ENCODE measurements at regions not wholly inside any gene's neighbourhood (a gene's known extent, or its start where the extent isn't known, plus 50 kb on each side); places are given as distances from the start of the nearest gene placed in this dataset.

DNA sequence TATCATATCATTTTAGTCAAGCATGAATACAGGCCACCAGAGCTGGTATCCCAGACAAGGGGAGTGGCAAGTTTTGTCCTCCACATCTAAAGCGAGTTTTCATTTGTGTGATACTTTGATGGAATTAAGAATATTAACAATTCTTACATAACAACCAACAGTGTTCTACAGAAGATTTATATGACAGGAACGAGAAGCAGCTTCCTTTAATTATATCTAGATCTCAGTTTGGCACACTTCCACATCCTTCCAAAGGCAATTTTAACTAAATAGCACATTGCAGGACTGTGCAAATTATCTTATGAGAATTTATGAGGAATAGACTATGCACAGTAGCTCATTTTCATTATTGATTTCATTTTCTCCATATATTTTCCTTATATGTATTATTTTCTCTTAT is 121.2 kb upstream of the GUCY1A1 start:
- intact Hi-C loops (cut with DNase I; ENCODE audit: low total_unique reads): no loop called here
- H3K27me3 ChIP-seq: no peaks in the 10 kb centered on the region
- TF ChIP-seq POLR2A (IDR thresholded peaks at IDR 0.05): no peak
- no peak for TF ChIP-seq POLR2AphosphoS5 (IDR thresholded peaks at IDR 0.05)
- TF ChIP-seq CTCF (IDR thresholded peaks at IDR 0.05): no peak
- H3K4me1 ChIP-seq: no peaks in the 10 kb centered on the region
- no peak for DNase-seq (ENCODE audit: low spot score in 2 of 2)
- H3K9me3 ChIP-seq: no peaks in the 10 kb centered on the region
- no peaks in the 10 kb centered on the region for H3K36me3 ChIP-seq
- H3K27ac ChIP-seq: no peak overlapping the region
- H3K4me3 ChIP-seq: no peak overlapping the region

GRCh38 chr4:155544547-155544946 is 122.1 kb upstream of the GUCY1A1 start:
- no peaks in the 10 kb centered on the region for H3K27me3 ChIP-seq
- H3K9me3 ChIP-seq: no peaks in the 10 kb centered on the region
- H3K27ac ChIP-seq: peak overlapping the region in 1 of 2 donors; percentile 22
- H3K4me3 ChIP-seq: no peak overlapping the region
- H3K4me1 ChIP-seq: no peaks in the 10 kb centered on the region
- no peak for DNase-seq (ENCODE audit: low spot score in 2 of 2)
- no peak for TF ChIP-seq POLR2A (IDR thresholded peaks at IDR 0.05)
- TF ChIP-seq CTCF (IDR thresholded peaks at IDR 0.05): no peak
- intact Hi-C loops (cut with DNase I; ENCODE audit: low total_unique reads): no loop called here
- no peaks in the 10 kb centered on the region for H3K36me3 ChIP-seq

DNA sequence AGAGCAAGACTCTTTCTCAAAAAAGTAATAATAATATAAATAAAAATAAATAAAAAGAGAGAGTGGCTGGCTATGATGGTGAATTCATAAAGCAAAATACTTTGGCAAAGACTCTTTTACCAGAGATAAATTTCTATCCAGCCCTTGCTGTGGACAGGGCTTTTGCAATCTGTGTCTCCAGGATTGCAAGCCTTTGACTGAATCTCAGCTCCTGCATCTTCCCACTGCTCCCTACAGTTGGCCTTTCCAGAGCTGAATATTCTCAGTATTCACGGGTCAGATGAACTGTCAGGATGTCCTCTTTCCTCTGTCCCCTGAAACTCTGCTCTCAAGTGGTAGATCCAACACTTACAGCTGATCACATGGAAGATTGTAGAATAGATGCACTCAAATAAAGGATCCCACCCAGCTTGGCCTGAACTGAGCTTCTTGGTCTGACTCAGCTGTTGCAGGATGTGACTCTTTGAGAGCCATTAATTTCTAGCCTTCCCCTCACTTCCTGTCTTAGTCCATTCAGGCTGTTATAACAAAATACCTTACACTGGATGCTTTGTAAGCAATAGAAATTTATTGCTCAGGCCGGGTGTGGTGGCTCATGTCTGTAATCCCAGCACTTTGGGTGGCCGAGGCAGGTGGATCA is 123.4 kb upstream of the GUCY1A1 start:
- Histone ChIP-seq H3K4me3 (no peak overlapping the region), H3K36me3 (no peaks in the 10 kb centered on the region), H3K4me1 (no peaks in the 10 kb centered on the region), H3K27ac (no peak overlapping the region), H3K9me3 (no peaks in the 10 kb centered on the region), H3K27me3 (no peaks in the 10 kb centered on the region)
- intact Hi-C loops (cut with DNase I; ENCODE audit: low total_unique reads): no loop called here
- TF ChIP-seq CTCF (IDR thresholded peaks at IDR 0.05) (no peak), POLR2AphosphoS5 (IDR thresholded peaks at IDR 0.05) (no peak), POLR2A (IDR thresholded peaks at IDR 0.05) (no peak)
- no peak for DNase-seq (ENCODE audit: low spot score in 2 of 2)

GRCh38 chr4:155542415-155542814 is 124.2 kb upstream of the GUCY1A1 start:
- TF ChIP-seq CTCF (IDR thresholded peaks at IDR 0.05) (no peak), POLR2AphosphoS5 (IDR thresholded peaks at IDR 0.05) (no peak)
- intact Hi-C loops (cut with DNase I; ENCODE audit: low total_unique reads): no loop called here
- H3K4me1 ChIP-seq: no peaks in the 10 kb centered on the region
- no peak overlapping the region for H3K27ac ChIP-seq
- H3K27me3 ChIP-seq: no peaks in the 10 kb centered on the region
- H3K9me3 ChIP-seq: no peaks in the 10 kb centered on the region
- H3K36me3 ChIP-seq: no peaks in the 10 kb centered on the region
- no peak for DNase-seq (ENCODE audit: low spot score in 2 of 2)
- H3K4me3 ChIP-seq: no peak overlapping the region

- TF ChIP-seq POLR2A (IDR thresholded peaks at IDR 0.05): no peak
- TF ChIP-seq CTCF (IDR thresholded peaks at IDR 0.05): no peak
- TF ChIP-seq POLR2AphosphoS5 (IDR thresholded peaks at IDR 0.05): no peak
- intact Hi-C loops (cut with DNase I; ENCODE audit: low total_unique reads): no loop called here
- H3K27ac ChIP-seq: no peak overlapping the region
- H3K36me3 ChIP-seq: no peaks in the 10 kb centered on the region
- no peak overlapping the region for H3K4me3 ChIP-seq
- DNase-seq (ENCODE audit: low spot score in 2 of 2): no peak
- H3K27me3 ChIP-seq: no peaks in the 10 kb centered on the region
- no peaks in the 10 kb centered on the region for H3K4me1 ChIP-seq
- no peaks in the 10 kb centered on the region for H3K9me3 ChIP-seq
Measured at GRCh38 chr4:155541716-155542115, 124.9 kb upstream of the GUCY1A1 start.
